Cerebellar cortex (tissue), 1 donor: ENCODE measurements at regions not wholly inside any gene's neighbourhood (a gene's known extent, or its start where the extent isn't known, plus 50 kb on each side); places are given as distances from the start of the nearest gene placed in this dataset.
"Not testable (repeated sequence)": the region's sequence is repeated elsewhere in the genome, so short reads cannot be mapped to it uniquely, and the experiment has no call there.

Experiments
- DNase-seq: peaks from one replicate; pipeline ENCODE4 v3.0.0-alpha.2; 2015; ENCODE audit warnings: low spot score

GRCh38 chr2:129794116-129794515 is 185.3 kb upstream of the RAB6C start:
- no peak for DNase-seq

GRCh38 chr2:129794540-129794939 is 184.9 kb upstream of the RAB6C start:
- no peak for DNase-seq

- DNase-seq: no peak
These were observed 183.2 kb upstream of the RAB6C start for GRCh38 chr2:129796225-129796624.

DNA sequence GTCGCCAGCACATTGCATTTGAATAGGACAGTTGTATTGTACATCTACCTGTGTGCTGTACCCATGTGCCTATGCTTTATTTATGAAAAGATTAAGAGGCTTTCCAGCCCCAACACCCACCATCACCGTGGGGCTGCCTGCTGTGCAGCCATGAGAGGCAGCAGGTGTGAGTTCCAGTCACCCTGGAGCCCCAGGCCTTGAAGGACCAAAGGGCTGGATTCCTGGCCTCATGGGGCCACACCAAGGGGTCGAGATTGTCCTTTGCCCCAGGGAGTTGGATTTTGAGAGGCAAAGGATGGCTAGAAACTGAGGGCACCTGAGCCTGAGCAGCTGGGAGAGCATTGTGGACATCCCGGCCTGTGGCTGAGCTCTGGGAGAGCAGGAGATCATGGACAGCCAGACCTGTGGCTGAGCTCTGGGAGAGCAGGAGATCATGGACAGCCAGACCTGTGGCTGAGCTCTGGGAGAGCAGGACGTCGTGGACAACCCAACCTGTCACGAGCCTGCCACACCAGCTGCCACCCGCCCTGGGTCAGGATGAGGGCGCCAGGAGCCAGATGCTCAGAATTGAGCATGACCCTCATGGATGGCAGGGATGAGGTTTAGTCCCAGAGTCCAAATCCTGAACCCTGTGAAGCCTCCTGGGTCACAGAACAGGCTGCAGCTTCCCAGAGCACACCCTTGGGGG is 182.5 kb upstream of the RAB6C start:
- no peak for DNase-seq

DNA sequence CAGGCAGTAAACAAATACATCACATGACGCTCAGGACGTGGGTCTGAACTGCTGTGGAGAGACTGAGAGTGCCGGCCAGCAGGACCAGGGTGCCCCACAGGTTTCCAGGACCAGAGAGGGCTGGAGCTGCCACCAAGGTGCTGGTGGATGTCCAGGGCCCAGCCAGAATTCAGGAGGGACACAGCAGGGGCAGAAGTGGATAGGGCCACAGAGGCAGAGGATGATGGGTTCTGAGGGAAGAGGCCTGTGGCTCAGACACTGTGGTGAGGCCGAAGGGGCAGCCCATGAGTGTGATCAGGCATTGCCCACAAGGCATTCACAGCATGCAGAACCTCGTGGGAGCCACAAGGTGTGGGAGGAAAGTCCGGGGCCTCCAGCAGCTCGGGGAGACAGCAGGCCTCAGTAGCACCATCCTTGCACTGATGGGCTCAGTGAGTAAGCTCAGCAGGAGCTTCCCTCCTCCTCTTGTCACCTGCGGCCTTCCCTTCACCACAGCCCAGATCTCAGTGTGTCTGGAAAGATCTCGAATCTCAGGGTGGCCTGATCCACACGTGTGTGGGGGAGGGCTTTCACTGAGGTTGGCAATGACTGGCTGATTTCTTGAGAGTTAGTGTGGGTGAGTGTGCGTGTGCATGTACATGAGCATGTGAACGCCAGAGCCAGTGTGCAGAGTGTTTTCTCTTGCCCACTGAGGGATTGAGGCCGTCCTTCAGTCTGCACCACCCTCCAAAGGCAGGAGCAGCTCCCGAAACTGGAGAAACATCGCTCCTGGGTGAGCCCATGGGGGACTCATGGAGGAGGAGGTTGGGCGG is 181.8 kb upstream of the RAB6C start:
- DNase-seq: no peak

- no peak for DNase-seq
These were observed 181.2 kb upstream of the RAB6C start for GRCh38 chr2:129798301-129798581.

GRCh38 chr2:129798626-129799025 is 180.8 kb upstream of the RAB6C start:
- no peak for DNase-seq

DNA sequence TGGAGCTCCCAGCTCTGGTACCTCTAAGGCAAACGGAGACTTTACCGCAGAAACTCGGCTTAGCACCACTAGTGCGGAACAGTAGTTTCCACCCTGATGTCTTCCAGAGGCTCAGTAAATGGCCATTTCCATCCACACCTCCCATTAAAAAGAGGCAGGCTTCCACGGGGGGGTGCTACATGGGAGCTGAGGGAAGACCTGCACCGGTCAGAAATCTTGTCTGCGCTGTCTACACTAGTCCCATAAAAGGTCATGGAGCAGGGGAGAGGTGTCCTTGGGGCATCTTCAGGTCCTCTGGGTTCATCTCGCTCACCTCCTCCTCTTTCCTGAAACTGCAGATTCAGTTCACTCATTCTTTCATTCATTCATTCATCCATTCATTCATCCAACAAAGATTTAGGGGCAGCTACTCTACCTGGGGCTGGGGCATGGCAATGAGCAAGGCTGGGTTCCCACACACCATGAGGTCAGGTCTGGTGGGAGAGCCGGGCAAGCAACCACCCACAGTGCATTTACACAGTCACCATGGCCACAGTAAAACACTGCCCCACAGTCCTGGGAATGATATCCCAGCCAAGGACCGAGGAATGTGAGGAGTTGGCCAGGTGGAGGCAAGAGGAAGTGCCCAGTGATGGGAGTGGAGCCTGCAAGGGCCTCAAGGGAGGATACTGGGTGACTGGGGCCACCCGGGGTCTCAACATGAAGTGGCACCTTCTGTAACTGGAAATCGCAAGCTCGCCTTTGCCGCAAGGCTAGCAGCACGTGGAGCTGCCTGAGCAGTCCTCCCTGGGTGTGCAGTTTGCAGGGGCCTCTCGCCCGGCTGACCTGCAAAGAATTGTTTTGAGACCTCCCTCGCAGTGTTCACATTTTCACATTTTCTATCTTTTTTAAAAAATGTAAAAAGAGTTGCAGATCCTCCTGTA is 180.2 kb upstream of the RAB6C start:
- DNase-seq: no peak

GRCh38 chr2:129800285-129800684 is 179.2 kb upstream of the RAB6C start:
- no peak for DNase-seq

DNA sequence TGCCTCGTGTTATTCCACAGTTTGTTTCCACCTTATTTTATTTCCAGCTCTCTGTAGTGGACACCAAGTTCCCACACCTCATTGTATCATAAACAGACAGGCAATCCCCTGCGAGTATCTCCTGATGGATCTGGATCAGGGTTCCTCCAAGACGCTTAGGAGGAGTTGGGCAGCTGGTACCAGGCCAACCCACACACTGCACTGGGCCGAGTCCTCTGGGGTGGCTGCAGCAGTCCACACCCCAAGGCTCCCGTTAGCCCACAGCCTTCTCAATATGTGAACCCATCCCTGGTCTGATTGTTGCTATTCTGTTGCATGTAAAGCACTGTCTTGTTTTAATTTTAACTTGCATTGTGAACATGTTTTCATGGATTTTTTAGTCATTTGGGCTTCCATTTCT is 178.8 kb upstream of the RAB6C start:
- DNase-seq: no peak

DNA sequence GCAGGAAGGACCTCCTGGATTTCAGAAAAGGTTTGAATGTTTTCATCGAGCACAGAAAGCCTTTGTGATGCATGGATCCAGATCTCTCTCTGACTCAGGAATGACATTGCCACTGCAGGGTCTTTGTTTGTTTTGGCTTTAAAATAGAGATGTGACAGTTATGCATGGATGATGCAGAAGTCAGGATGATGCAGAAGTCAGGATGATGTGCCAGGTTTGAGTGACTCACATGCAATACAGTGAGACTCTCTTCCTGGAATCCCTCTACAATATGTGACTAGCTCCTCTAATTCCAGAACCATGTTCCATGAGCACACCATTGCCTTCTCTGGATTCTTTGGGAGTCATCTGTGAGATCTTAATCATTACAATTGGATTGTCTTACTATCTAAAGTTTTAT is 177.9 kb upstream of the RAB6C start:
- DNase-seq: no peak

DNA sequence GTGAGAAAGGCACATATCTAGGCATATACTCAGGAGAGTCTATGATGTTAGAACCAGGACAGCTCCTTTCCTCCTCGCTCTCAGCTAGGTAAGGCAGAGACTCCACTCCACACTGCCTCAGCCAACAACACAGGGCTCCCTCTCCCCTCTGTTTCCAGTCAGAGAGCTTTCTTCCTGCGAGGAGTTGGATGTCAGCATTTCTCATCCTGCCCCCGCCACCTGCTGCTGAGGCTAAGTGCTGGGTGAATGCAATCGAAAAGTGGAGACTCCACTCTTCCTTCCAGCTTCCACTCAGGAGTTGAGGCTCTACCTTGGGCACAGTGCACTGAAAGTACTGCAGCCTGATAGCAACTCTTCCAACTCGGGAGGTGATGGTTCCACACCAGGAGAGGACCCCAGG is 177.2 kb upstream of the RAB6C start:
- no peak for DNase-seq

DNA sequence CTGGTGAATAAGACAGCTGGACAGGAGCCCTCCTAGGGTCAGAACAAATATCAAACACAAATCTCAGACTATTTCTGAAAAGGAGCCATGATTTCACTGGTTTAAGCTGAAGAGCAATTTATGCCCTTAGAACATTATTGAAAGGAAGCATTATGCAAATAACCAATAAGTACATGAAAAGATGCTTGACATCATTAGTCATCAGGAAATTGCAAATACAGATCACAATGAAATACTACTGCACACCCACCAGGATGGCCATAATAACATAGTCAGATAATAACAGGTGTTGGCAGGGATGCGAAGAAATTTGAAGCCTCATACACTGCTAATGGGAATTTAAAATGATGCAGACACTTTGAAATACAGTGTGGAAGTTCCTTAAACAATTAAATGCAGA is 176.4 kb upstream of the RAB6C start:
- no peak for DNase-seq

DNA sequence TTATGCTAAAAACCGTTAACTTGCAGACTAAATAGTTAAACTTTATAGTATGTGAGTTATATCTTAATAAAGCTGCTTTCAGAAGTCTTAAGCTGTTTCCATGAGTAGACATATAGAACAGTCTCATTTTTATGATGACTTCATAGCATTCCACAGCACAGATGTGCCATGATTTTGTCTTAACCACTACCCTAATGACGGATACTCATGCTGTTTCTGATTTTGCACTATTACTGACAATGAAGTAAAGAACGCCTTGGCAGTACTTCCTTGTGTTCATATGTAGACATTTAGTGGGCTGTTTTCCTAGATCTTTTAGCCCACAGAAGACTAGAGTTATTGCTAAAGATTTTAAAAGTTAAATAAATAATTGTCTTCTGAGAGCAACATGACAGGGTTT is 175.6 kb upstream of the RAB6C start:
- no peak for DNase-seq

DNA sequence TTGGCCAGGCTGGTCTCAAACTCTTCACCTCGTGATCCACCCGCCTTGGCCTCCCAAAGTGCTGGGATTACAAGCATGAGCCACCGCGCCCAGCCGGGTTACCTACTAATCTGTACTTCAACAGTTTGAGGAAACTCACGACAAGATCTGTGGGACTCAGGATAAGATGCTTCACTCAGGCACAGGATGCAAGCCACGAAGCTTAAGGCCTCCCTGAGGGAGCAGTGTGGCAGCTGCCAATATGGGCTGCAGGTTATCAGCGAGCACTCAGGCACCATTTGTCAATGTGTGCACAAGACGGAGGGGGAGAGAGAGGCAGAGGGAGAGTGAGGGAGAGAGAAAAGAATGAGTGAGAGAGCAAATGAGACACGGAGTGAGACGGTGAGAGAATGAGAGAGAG is 173.6 kb upstream of the RAB6C start:
- no peak for DNase-seq

- no peak for DNase-seq
These were observed 173.1 kb upstream of the RAB6C start for GRCh38 chr2:129806317-129806716.

GRCh38 chr2:129806990-129807389 is 172.5 kb upstream of the RAB6C start:
- no peak for DNase-seq

DNA sequence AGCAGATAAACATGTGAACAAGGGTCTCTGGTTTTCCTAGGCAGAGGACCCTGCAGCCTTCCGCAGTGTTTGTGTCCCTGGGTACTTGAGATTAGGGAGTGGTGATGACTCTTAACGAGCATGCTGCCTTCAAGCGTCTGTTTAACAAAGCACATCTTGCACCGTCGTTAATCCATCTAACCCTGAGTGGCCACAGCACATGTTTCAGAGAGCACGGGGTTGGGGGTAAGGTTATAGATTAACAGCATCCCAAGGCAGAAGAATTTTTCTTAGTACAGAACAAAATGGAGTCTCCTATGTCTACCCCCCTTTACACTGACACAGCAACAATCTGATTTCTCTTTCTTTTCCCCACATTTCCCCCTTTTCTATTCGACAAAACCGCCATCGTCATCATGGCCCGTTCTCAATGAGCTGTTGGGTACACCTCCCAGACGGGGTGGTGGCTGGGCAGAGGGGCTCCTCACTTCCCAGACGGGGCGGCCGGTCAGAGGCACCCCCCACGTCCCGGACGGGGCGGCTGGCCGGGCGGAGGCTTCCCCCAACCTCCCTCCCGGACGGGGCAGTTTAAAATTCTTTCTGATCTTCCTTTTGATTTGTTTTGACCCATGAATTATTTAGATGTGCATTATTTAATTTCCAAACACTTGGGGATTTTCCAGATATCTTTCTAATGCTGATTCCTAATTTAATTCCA is 171.7 kb upstream of the RAB6C start:
- DNase-seq: not testable (repeated sequence)

- DNase-seq: no peak
These were observed 168.9 kb upstream of the RAB6C start for GRCh38 chr2:129810521-129810920.

- DNase-seq: peak; percentile 2
These were observed 167.4 kb upstream of the RAB6C start for GRCh38 chr2:129812071-129812470.

GRCh38 chr2:129812654-129813053 is 166.8 kb upstream of the RAB6C start:
- no peak for DNase-seq

DNA sequence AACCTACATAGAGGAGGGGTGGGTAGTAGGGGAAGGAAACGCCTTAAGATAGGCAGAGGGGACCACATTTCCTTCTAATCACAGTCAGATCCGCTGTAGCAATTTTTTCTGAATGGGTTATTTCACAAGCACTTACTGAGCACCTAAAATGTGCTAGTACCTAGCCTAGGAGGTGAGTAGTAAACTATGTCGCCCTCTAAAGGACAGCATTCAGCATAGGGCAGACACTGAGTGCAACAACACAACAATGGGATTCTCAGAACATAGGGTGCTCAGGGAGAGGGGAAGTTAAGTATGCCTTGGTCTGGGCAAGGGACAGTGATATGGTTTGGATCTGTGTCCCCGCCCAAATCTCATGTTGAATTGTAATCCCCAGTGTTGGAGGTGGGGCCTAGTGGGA is 166.1 kb upstream of the RAB6C start:
- DNase-seq: no peak
